GM12878 (cell line): ENCODE measurements at regions not wholly inside any gene's neighbourhood (a gene's known extent, or its start where the extent isn't known, plus 50 kb on each side); places are given as distances from the start of the nearest gene placed in this dataset.

Experiments used
- CBFB ChIP-seq: IDR thresholded peaks from 2 replicates; pipeline ENCODE4 v1.6.1; 2016; ENCODE audit warnings: antibody characterized with exemption, low read depth
- HCFC1 ChIP-seq: fragments of 150-350 bp; IDR thresholded peaks from 2 replicates; pipeline ENCODE4 v1.6.1; 2014; ENCODE audit warnings: low read length
- NRF1 ChIP-seq: conservative IDR thresholded peaks from 2 replicates; pipeline ENCODE4 v1.6.1; 2011; ENCODE audit warnings: mild to moderate bottlenecking, low read depth, low read length, improper control_type of control experiment
- SMARCA5 ChIP-seq: fragments of 450-650 bp; IDR thresholded peaks from 2 replicates; pipeline ENCODE4 v1.6.1; 2017; ENCODE audit warnings: mild to moderate bottlenecking
- STAT1 ChIP-seq: fragments of 450-650 bp; conservative IDR thresholded peaks from 2 replicates; pipeline ENCODE4 v1.6.1; 2014; ENCODE audit warnings: antibody characterized with exemption, mild to moderate bottlenecking
- TAF1 ChIP-seq: IDR thresholded peaks from 2 replicates; pipeline ENCODE4 v1.6.1; 2011; ENCODE audit warnings: mild to moderate bottlenecking, low read depth, low read length, borderline replicate concordance
- TARDBP ChIP-seq: IDR thresholded peaks from 2 replicates; pipeline ENCODE4 v1.6.1; 2016; ENCODE audit warnings: borderline replicate concordance
- TF ChIP-seq, protein P1 (sequence below), 3 experiments: IDR thresholded peaks in 2 of 3; conservative IDR thresholded peaks in 1 of 3; 2 replicates each; pipeline ENCODE4 v1.5.1; 2011; ENCODE audit warnings: low read depth in 3 of 3, low read length in 3 of 3, mild to moderate bottlenecking in 3 of 3, control low read depth in 2 of 3, moderate library complexity in 2 of 3, inconsistent platforms in 1 of 3, mixed read lengths in 1 of 3; ENCODE audit not compliant: control insufficient read depth in 2 of 3, insufficient read depth in 1 of 3; ENCODE audit errors: extremely low read depth in 1 of 3

DNA sequence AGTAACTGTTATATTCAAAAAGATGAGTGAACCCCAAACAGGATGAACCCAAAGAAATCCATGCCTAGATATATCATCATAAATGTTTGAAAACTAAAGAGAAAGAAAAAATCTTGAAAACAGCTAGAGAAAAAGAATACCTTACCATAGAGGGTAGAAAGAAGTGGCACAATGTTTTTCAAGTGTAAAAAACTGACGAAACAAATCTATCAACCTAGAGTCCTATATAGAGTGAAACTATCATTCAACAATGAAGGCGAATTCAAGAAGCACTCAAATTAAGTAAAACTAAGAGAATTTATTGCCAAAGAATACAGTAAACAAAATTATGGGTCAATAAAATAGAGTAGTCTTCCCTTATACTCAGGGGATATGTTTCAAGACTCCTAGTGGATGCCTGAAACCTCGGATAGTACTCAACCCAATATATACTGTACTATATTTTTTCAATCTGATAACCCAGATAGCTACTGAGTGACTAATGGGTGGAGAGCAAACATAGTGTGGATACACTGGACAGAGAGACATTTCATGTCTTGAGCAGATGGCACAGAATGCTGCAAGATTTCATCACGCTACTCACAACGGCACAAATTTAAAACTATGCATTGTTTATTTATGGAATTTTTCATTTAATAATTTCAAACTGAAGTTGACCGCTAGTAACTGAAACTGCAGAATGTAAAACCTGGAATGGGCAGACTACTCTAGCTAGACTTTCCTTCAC, 52.6 kb upstream of the TMEM106B start:
- no peak for TF ChIP-seq TAF1
- no peak for TF ChIP-seq CBFB
- no peak for TF ChIP-seq TARDBP
- no peak for TF ChIP-seq NRF1
- no peak for TF ChIP-seq HCFC1
- no peak for TF ChIP-seq STAT1
- no peak for TF ChIP-seq SMARCA5
- TF ChIP-seq, protein P1, sequence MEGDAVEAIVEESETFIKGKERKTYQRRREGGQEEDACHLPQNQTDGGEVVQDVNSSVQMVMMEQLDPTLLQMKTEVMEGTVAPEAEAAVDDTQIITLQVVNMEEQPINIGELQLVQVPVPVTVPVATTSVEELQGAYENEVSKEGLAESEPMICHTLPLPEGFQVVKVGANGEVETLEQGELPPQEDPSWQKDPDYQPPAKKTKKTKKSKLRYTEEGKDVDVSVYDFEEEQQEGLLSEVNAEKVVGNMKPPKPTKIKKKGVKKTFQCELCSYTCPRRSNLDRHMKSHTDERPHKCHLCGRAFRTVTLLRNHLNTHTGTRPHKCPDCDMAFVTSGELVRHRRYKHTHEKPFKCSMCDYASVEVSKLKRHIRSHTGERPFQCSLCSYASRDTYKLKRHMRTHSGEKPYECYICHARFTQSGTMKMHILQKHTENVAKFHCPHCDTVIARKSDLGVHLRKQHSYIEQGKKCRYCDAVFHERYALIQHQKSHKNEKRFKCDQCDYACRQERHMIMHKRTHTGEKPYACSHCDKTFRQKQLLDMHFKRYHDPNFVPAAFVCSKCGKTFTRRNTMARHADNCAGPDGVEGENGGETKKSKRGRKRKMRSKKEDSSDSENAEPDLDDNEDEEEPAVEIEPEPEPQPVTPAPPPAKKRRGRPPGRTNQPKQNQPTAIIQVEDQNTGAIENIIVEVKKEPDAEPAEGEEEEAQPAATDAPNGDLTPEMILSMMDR (IDR thresholded peaks at IDR 0.05 in 2 of 3, conservative IDR thresholded peaks at IDR 0.05 in 1 of 3; ENCODE audit: control insufficient read depth in 2 of 3, extremely low read depth in 1 of 3, insufficient read depth in 1 of 3, low read depth in 3 of 3, low read length in 3 of 3) = no peak
